GM21619 (cell line): ENCODE measurements at regions not wholly inside any gene's neighbourhood (a gene's known extent, or its start where the extent isn't known, plus 50 kb on each side); places are given as distances from the start of the nearest gene placed in this dataset.

Experiments used
- ATAC-seq: cut with Tn5 transposase; IDR thresholded peaks from one replicate; pipeline ENCODE4 v1.9.1; 2021; ENCODE audit not compliant: unreplicated experiment

DNA sequence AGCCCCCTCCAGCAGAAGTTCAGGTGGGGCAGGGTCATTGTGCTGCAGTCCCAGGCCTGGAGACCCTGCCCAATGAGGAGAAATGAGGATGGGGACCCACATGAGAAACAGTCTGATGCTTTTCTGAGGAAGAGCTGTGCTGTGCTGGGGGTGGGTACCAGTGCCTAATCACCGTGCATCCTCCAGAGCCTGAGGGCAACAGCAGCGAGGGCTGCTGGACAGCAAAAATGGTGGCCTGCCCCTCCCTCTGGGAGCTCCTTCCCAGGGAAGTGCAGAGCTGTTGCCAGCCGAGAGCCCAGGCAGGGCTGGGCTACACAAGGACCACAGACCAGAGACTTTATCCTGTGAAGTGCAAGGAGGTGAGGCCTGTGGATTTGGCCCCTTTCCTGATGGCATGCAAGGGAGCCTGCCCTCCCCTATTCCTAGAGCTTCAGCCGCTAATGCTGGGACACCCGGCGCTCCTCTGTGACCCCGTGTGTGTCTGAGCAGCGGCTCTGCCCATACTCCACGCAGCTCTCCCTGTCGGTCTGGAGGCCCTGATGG lies 134.8 kb downstream of the DSEL start:
- ATAC-seq = no peak

DNA sequence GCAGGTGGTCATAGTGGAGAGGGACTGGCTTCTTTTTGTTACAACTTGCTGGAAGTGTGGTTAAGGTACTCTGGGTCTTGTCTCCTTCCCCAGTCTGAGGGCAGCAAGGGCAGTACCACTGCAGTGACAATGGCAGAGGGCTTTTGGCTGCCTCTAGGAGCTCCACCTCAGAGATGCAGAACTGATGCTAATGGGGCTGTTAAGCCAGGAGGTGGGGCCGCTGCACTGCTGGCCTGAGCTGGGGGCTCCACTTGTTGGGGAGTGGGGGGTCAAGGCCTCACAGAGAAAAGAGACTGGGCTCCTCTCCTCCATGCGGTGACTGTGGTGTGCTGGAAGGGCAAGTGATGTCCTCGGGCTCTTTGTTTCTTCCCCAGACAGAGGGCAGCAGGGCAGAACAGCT lies 135.7 kb downstream of the DSEL start:
- ATAC-seq = no peak

DNA sequence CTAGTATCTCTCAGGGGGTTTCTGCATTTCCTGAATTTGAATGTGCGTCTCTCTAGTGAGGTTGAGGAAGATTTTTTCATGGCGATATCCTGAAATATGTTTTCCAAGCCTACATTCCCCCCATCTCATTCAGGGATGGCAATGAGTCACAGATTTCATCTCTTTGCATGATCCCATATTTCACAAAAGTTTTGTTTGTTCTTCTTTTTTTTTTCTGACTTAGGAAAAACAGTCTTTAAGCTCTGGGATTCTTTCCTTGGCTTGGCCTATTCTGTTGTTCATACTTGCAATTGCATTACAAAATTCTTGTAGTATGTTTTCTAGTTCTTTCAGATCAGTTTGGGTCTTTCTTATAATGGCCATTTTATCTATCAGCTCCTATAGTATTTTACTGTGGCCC lies 136.5 kb downstream of the DSEL start:
- no peak for ATAC-seq

DNA sequence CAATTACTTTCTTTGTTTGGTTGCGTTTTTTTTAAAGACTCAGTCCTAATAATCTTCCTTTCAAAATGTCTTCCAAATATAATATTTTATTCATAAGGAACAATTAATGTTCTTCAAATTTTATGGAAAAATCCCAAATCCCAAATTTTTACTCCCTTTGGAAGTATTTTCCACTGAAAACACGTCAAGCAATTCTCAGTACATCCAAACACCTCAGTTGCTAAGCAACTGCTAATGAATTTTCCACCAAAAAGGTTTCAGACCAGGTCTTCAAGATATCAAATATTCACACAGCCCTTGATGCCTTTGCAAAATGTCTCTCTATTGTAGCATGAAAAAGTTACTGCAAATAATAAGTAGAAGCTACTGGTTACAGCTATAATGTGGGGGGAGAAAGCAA lies 140.1 kb downstream of the DSEL start:
- ATAC-seq = no peak

DNA sequence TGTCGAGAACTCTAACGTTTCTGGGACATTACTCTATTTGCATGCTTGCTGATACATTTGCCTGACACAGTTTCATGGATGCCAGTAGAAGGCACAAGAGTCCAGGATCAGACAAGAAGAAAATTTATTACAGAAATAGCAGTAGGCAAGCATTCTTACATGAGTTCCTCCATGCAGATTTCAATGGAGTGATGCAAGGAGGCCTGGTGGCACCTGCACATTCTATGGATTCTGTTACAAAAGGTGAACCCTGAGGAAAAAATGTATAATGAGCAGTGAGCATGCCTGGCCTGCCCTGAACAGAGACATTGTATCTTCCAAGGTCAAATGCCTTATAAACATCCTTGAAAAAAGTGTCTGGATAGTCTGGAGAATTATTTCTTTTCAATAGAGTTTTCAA lies 142.9 kb downstream of the DSEL start:
- no peak for ATAC-seq

DNA sequence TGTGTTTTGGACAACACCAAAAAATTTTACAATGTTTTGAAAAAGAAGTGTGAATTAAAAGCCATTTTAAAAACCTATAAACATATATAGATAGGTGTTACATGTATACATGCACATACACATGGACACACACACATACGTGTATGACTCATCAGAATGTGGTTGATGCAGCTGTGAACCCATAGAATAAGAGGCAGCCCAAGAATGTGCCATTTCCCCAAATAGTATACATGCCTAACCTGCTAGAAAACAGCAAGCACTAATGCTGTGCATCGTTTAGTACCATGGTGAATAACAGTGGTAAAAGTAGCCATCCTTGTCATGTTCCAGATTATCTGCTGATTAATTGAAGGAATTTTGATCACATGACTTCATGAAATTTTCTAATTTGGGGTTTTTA lies 149.0 kb downstream of the DSEL start:
- ATAC-seq = no peak

DNA sequence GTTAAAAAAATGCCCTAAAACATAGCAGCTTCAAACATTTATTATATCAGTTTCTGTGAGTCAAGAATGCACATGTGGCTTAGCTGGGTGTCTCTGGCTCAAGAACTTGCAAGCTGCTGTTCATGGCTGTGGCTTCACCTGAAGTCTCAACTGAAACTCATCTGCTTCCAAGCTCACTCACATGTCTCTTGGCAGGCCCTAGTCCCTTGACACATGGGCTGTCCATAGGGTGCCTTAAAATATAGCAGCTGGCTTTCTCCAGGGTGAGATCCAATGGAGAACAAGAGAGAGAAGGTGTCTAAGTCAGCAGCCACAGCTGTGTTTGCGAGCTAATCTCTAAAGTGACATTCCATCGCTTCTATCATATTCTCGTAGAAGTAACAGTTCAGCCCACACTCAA lies 152.8 kb downstream of the DSEL start:
- ATAC-seq = no peak

DNA sequence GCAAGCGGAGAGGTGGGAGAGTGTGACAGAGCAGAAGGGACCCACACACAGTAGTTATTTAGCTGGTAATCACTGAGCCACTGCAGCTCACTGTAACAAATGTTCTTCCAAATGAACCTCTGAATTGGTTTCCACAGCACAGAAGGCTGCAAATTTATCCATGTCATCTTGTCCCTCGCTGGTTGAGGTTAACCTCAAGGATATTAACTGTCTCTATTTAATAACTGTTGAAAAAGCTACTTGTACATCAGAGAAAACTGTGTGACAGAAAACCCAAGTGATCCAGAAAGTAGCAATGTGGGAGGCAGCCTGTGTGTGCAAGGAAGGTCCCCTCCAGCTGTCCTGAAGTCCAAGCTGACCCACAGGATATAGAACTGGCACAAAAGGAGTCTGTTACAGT lies 153.6 kb downstream of the DSEL start:
- no peak for ATAC-seq

DNA sequence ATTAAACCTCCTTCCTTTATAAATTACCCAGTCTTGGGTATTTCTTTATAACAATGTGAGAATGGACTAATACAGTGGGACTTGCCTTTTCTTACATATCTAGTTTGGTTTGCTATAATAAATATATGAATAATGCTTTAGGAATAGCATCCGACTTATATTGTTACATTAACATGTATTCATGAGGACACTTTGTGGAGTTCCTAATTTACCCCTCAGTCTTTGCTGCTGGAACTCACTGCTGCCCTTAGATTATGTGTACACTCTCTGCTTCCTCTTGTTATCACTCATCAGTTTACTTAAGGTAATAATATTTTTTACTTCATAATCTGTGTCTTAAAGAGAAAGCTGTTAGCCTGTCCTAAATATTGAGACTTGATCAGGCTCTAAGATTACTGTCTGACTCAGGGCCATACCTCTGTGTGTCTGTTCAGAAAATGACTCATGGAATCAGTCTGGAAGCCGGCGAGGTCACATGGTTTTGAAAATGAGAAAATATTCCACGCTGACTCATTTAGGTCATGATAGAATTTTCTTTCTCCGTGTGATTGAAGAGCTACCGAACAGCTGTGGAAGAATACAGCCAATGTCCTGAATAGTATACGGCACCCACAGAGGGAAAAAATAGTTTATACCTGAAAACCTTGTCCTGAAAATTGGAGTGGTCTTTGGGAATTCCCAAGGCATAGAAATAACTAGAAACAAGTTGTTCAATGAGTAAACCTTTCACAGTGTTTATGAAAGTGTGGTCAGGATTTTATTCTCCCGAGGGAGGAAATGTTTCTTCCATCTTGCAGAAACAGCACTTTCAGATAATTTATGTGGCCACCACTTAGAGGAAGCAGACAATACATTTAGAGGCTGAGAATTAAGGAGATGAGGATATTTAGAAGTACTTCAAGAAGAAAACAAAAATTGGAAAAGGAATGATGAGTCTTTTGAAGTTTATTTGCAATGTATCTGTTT lies 156.4 kb downstream of the DSEL start:
- peak; percentile 92 for ATAC-seq

DNA sequence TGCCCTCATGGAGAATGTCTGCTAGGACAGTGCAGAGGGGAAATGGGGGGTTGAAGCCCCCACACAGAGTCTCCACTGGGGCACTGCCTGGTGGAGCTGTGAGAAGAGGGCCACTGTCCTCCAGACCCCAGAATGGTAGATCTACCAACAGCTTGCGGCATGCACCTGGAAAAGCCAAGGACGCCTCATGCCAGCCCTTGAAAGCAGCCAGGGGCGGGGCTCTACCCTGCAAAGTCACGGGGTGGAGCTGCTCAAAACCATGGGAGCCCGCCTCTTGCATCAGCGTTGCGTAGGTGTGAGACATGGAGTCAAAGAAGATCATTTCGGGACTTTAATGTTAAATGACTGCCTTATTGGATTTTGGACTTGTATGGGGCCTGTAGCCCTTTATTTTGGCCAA lies 157.6 kb downstream of the DSEL start:
- no peak for ATAC-seq

DNA sequence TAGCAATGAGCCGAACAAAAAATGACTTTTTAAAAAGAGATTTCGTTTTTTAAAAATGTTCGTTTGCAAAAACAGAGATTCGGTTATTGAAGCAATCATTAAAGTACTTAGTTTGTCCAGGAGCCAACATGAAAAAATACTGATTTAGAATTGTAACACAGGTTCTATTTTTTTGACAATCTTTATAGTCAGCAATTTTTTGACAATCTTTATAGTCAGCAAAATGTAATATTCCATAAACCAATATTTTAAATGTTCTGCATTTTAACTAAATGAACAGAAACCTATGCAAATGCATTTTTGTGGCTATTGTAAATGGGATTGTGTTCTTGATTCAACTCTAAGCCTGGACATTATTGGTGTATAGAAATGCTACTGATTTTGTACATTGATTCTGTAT lies 161.8 kb downstream of the DSEL start:
- ATAC-seq = no peak

DNA sequence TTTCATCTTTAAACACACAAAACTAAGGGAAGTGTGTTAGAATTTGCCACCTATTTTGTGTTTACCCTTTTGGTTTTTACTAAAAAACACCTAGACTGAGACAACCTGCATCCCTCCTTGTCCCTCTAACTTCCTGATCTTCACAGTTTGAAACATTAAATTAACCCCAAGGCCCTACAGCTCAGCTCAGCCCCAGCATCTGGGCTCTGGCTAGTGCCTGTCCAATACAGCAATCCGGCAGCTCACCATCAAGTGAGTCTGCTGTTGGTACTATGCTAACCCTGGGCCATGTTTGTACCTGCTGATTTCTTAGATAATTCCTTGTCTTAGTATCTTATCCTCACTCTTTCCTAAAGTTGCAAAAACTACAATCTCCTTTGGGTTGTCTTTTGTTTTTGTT lies 162.4 kb downstream of the DSEL start:
- no peak for ATAC-seq

DNA sequence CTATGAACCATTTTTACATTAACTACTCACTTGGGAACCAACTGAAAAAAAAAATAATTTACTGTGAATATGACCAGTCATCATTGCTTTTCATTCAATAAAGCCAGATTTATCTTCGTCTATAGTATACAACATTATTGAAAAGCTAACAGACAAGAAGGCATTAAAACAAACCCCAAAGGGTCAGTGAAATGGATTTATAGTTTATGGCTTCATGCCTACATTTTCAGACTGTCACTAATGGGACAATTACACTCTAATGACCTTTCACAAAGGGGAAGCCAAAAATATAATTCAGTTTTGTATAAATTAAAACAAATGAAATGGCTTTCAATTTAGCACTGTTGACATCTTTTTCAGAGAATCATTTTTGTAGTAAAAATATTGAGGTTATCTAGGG lies 169.1 kb downstream of the DSEL start:
- ATAC-seq = no peak

DNA sequence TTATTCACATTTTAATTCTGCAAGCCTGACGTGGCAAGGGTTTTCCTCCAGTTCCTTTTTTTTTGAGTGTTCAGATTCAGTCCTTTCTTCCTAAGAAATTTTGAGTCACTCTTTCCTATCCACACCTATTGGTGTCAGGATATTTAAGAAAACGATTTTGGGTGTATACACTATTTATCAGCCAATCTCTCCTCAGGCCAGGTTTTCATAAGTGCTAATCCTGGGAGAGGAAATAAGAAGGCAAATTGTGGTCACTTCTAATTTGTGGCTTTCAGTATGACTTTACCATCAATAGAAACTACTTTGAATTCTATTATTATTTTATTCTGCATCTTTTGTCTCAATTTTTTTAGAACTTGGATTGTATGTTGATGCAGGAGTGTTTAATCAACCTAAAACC lies 174.4 kb downstream of the DSEL start:
- ATAC-seq = no peak

DNA sequence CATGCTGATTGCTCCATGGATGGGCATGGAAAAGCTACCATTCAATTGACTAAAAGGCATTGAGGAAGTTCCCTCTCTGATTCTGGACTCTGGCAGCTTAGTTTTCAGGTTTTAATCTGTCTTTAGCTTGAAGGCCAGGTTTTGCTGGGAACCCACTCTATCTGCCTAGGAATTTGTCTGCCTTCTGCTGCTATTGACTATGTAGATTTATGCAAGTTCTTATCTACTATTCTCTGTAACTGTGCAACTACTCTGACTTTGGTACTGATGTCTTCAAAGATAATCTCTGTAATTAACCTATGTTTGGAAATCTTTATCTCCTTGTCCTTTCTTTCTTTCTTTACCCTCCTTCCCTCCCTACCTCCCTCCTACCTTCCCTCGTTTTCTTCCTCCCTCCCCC lies 178.8 kb downstream of the DSEL start:
- ATAC-seq = no peak

DNA sequence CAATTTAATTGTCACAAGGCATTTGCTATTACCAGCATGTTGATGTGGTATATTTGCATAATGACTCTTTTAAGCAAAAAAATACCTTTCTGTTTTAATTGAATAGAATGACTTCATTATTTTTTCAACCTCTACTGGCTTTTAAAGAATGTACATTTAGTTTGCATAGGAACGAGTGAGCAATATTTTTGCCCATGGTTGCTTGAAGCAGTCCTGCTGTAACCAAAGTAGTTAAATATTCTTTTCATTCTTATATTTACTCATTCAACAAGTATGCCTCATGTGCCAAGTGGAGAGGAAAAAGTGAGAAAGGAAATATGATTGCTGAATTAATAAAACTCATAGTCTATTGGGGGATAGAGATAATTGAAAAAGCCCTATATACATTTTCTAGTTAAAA lies 184.7 kb downstream of the DSEL start:
- ATAC-seq = no peak

DNA sequence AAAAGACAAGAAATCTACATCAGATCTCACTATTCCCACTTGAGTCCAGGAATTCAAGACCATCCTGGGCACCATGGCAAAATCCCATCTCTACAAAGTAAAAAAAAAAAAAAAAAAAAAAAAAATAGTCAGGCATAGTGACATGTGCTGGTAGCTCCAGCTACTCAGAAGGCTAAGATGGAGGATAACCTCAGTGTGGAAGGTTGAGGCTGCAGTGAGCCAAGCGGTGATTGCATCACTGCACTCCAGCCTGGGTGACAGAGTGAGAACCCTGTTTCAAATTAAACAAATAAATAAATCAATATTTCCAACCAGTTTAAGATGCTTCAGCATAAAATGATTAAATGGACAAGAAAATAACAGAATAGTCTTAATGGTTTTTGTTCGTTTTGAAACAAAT lies 197.4 kb downstream of the DSEL start:
- no peak for ATAC-seq

DNA sequence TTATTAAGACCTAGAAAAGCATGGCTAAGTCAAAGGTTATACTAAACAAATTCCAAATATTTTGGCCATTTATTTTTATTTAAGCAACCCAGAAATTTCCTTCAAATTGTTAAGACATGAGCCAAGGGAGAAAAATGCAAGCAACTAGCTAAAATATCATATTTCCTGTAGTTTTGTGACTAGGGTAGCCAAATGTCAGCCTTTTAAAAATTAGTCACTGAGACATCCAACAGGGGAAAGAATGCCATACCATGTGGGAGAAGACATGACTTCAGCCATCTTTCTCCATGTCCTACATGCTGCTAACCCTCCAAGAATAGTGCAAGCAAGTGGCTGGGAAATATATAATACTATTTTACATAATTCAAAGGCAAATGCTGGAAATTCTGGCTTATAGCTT lies 197.9 kb downstream of the DSEL start:
- ATAC-seq = no peak

DNA sequence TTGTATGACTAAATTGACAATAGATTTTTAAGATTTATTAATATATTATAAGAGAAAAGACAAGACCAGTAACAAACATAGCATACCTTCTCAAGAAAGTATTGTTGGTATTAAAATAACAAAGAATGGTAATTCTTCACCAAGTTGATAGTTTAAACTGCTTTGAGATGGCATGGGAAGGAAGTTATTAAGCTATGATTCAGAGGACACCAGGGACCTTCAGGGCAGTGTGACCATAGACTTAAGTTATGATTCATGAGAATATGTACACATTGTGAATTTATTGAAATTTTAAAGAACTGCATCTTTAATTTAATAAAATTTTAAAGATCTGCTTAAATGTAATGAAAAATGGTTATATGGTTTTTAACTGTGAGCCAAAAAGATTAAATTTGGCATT lies 205.7 kb downstream of the DSEL start:
- ATAC-seq = no peak

DNA sequence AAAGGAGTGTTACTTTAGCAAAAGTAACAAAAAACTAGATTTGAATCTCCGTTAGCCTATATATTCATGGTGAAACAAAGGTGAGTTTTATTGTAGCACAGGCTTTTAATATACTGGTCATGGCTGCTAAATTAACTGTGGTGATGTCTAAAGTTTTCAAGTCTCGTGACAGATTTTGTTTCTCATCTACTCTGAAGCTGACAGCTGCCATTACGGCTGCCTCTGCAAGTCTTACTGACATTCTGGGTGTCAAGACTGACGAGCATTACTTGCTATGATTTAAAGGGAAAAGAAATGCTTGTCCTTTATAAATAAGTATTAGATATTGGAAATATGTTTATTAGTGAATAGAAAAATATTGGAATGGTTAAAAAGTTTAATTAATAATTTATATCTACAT lies 207.7 kb downstream of the DSEL start:
- ATAC-seq = no peak

DNA sequence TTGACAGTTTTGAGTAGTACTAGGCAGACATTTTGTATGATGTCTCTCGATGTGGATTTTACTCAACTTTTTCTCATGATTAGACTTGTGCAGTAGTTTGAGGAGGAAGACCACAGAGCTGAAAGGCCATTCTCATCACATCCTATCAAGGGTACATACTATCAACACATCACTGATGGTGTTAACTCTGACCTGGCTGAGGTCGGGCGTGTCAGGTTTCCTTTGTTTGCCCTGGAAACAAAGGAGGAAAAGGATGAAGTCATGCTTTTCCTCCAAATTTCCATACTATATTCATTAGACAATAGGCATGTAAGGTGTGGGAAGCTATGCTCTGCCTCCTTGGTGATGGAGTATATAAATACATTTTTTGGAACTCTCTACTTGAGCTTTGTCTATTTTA lies 211.1 kb downstream of the DSEL start:
- no peak for ATAC-seq

DNA sequence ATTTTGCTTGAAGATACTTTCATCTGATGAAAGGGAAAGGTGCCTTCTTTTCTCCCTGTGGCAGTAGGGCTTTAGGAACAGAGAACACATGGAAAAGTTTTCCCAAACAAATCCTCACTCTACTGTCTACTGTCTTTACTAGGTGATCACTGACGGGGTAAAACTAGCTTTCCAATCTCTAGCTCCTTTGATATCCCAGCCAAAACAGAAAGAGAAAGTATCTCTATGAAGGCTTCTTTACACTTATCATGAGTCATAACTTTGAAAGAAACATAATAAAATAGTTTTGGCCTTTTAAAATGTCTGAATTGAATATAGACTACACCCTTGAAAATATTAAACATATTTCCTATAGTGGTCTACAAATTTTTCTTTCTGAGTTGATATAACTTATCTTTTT lies 214.5 kb downstream of the DSEL start:
- no peak for ATAC-seq

DNA sequence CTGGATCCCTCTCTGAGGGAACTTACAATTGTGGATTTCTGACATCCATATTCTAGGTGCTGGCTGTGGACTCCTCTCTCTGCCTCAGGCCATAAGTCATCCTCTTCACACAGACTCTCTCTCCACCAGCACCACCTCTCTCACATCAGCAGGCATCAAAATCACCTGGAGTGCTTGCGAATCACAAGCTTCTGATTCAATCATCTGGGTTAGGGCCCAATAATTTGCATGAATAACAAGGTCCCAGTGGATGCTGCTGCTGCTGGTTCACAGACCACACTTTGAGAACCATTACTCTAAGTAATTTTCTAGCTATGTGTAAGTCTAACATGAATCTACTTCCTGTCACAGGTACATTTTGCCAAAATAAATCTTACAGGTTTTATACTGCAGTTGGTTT lies 214.9 kb downstream of the DSEL start:
- ATAC-seq = no peak
